GM19324 (cell line): ENCODE measurements at regions not wholly inside any gene's neighbourhood (a gene's known extent, or its start where the extent isn't known, plus 50 kb on each side); places are given as distances from the start of the nearest gene placed in this dataset.
"Not testable (repeated sequence)": the region's sequence is repeated elsewhere in the genome, so short reads cannot be mapped to it uniquely, and the experiment has no call there.

Experiments
- ATAC-seq: cut with Tn5 transposase; IDR thresholded peaks from one replicate; pipeline ENCODE4 v1.9.1; 2021; ENCODE audit warnings: mild to moderate bottlenecking, moderate library complexity; ENCODE audit not compliant: unreplicated experiment, low FRiP score

DNA sequence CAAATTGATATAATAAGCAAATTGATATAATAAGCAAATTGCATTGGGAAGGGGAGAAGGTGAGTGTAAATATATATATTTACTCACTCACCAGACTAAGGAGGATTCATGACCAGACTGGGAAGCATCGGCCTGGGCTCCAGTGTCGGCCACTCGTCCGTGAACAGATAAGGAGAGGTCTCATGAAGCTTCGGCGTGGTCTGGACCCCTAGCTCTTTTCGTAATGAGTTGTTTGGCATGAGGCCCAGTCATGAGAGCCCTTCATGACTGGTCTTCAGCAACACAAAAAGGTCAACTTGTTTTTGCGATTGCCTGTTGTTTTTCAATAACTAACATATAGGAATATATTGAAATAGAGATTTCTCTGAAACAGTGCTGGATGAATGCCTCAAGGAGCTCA is 222.9 kb upstream of the KCNK2 start:
- no peak for ATAC-seq

- ATAC-seq, result no peak
Observed at GRCh38 chr1:214861615-214862014, 220.9 kb upstream of the KCNK2 start.

- ATAC-seq, result no peak
Observed at GRCh38 chr1:214862421-214862820, 220.1 kb upstream of the KCNK2 start.

DNA sequence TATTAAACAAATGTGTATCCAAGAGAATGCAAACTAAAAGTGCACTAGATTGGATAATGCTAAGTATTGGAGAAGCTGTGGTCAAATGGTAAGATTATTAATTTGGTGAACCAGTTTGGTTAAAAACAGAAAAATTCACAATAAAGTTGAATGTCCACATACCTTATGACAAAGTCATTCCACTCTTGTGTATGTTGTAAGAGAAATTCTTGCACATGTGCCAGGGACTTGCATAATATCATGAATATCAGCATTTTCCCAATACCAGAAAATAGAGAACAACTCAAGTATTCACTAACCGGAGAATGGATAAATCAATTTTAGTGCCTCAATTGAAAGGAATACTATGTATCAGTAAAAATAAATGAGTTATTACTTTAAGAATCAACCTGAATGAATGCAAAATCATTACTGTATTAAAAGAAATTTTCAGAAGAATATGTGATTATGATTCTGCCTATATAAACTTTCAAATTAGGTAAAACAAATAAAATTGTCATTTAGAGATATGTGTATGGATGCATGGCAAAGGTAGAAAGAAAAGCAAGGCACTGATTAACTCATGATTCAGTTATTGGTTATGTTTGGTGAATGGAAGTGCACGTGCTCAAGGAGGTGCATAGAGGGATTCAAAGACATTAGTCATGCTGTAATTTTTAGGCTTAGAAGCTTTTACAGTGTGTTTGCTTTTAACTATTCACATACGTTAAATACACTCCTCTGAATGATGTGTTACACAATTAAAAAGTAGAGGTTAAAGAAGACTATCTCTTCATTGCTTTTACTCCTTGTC is 217.4 kb upstream of the KCNK2 start:
- no peak for ATAC-seq

DNA sequence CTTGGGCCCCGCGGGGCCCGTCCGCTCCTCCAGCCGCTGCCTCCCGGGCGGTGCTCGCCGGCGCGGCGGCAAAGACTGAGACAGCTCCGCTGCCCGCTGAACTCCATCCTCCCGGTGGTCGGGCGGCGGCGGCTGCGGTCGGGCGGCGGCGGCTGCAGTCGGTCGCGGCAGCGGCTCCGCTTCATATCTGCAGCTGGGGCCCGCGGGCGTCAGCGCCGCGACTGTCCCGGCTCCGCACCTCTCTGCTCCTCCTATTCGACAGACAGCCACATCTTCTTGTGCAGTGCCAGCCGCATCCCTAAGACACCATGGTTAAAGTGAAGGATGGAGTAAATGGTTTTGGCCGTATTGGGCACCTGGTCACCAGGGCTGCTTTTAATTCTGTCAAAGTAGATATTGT is 212.1 kb upstream of the KCNK2 start:
- ATAC-seq, result not testable (repeated sequence)

DNA sequence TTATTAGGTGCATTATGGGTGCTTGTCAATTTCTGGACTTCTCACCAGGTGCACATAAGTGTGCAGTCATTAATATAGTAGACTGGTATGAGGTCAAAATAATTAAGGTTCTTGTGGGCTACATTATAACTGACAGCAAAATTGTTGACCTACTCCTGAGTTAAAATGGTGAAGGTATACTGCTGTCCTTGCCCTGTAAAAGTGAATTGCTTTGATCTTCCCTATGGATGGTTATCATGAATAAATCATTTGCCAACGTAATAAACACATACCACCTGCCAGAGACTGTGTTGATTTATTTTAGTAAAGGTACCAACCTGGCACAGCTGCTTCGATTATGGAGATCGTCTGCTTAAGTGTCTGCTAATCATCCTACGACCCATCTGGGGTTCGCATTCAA is 201.6 kb upstream of the KCNK2 start:
- ATAC-seq, result no peak

GRCh38 chr1:214882616-214883015 is 199.9 kb upstream of the KCNK2 start:
- no peak for ATAC-seq

DNA sequence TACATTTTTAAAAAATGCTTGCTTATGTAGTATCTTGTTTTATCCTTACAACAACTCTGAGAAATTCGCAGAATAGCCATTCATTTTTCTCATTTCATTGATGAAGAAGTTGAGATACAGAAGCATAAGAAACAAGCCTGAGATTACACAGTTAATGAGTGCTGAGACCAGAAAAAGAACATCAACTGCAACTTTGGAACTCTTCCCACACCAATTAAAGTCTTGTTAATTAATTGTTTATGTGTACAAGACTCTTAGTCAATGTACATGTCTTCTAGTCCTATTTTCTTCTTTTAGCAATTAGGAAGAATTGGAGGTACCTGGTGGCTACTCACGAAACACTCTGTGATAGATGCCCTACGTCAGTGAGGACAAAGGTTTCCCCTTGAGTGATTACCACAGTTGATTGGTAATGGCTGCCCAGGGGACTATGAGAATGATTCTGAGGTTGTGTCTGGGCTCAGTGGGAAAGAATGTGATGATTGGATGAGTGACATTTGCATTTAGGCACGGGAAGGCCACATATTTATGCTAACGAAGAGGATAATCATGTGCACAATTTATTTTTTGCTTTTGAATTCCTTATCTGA is 187.4 kb upstream of the KCNK2 start:
- ATAC-seq, result no peak

DNA sequence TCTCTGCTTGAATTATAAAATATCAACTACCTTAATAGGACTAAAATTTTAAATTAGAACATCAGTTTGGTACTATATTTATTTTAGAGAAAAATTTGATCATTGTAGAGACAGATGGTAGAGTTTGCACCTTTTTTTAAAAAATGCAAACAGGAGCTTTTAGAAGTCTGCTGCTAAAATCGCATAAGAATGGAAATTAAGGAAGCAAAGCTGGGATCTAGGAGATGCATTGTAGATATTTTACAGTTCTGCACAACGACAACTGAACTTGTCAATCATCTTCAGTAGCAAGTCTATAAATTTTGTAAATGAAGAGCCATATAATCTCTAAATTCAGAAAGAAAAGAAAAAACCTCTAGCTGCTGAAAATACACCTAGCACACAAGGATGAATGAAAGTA is 185.6 kb upstream of the KCNK2 start:
- ATAC-seq, result no peak

DNA sequence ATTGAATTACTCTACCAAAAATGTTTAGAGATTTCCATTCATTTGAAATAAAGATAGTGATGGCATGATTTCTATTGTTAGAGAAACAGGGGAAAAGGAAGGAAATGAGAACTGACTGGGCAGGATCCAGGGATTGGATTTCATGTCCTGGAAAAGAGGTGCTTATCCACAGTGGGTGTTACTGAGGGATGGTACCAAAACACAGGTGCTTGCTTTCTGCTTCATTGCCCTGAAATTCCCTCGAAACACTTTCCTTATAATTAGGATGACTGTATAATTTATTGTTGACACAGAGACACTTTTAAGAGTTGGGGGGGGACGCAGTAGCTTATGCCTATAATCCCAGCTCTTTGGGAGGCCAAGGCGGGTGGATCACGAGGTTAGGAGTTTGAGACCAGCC is 185.0 kb upstream of the KCNK2 start:
- no peak for ATAC-seq

GRCh38 chr1:214898161-214898560 is 184.4 kb upstream of the KCNK2 start:
- ATAC-seq, result no peak

GRCh38 chr1:214898718-214899117 is 183.8 kb upstream of the KCNK2 start:
- ATAC-seq, result no peak

- ATAC-seq, result no peak
Observed at GRCh38 chr1:214899908-214900460, 182.6 kb upstream of the KCNK2 start.

- no peak for ATAC-seq
Observed at GRCh38 chr1:214900590-214900989, 181.9 kb upstream of the KCNK2 start.

- no peak for ATAC-seq
Observed at GRCh38 chr1:214901718-214902117, 180.8 kb upstream of the KCNK2 start.

DNA sequence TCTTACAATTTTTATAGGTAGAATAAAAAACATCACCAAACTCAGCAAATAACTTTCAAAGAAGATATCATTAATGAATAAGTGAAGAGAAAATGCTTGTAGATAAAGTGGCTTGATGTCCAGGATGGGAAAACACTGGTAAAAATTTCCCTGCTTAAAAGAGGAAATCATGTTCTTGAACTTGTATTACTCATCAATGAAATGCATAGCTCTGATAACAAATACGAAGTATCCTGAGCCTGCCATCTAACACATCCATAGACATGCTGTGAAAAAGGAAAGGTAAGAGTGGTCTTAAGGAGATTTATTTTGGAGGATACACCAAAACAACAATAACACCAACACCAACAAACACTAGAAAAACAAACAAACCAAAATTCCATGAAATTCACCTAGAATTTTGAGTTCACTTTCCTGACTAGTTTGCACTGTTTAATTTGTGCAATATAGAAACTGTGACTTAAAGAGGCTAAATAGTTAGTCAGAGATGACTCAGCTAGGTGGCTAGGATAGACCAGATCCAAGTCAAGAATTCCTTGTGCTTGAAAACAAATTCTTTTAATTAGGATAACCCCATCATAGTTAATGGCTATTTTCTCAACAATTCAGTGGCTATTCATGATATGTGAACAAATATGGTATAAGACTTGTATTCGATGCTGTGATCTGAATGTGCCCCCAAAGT is 179.8 kb upstream of the KCNK2 start:
- no peak for ATAC-seq

- ATAC-seq, result no peak
Observed at GRCh38 chr1:214912127-214912526, 170.4 kb upstream of the KCNK2 start.

- ATAC-seq, result no peak
Observed at GRCh38 chr1:214913966-214914365, 168.6 kb upstream of the KCNK2 start.

DNA sequence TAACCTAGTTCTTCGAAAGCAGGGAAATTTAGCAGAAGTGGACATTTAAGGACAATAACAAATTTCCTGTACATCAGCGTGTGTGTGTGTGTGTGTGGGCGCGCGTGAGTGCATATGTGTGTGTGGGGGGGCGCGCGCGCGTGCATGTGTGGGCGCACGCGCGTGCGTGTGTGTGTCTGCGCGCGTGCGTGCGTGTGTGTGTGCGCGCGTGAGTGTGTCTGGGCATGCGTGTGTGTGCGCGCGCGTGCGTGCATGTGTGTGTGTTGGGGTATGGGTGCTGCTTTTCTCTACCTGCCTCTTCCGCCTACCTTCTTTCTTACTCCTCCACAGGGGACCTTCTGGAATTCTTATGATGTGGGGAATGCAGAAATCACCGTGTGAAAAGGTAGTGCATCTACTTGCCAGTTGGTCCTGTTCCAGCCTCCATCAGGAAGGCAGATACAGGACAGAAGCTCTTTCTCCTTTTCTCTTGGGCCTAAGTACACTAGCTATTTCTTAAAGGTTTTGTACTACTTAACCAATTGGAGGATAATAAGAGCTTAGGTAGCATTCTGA is 165.4 kb upstream of the KCNK2 start:
- no peak for ATAC-seq

DNA sequence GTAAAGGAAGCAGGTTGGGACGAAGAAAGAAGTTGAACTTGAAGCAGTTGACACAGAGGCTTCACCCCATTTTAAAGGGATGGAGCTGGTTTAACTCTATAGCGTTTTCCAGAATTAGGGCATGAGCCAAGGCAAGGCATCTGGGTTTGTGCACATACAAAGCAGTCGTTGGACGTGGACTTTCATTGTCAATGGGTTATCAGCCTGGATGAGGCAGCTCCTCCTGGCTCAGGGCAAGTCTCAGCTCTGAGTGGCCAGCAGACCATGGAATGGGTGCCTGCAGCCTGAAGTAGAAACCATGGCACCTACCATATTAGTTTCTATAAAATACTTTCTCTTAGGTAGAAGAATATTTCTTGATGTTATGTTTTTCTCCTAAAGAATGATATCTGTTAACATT is 163.8 kb upstream of the KCNK2 start:
- no peak for ATAC-seq

GRCh38 chr1:214920337-214920736 is 162.2 kb upstream of the KCNK2 start:
- no peak for ATAC-seq
